BJ (cell line): ENCODE measurements at regions not wholly inside any gene's neighbourhood (a gene's known extent, or its start where the extent isn't known, plus 50 kb on each side); places are given as distances from the start of the nearest gene placed in this dataset.
A peak's percentile ranks its signal among the peaks of the same experiment; 100 is the strongest.

Experiments used
- CTCF ChIA-PET: fragments of 350-600 bp; formaldehyde crosslinking; extraction: SDS; loops from one replicate; lab custom pipeline; 2021; ENCODE audit warnings: antibody characterized with exemption, inconsistent platforms; lab: Yijun Ruan, JAX
- POLR2A ChIA-PET: fragments of 300-600 bp; sonication (Branson Sonifier 250); formaldehyde crosslinking; extraction: SDS; loops from one replicate; lab custom pipeline; 2021; ENCODE audit warnings: antibody characterized with exemption; lab: Charles Lee
- DNase-seq: peaks from one replicate; pipeline ENCODE4 v3.0.0-alpha.2; 2011; ENCODE audit warnings: low read depth
- H3K27me3 ChIP-seq: 2 replicates; pipeline ENCODE4 v1.6.0; 2011; ENCODE audit warnings: low read length; ENCODE audit not compliant: control insufficient read depth, insufficient read depth
- H3K36me3 ChIP-seq: 2 replicates; pipeline ENCODE4 v1.5.1; 2011; ENCODE audit warnings: low read length; ENCODE audit not compliant: control insufficient read depth, insufficient read depth
- H3K4me3 ChIP-seq: 2 replicates; pipeline ENCODE4 v1.5.1; 2011; ENCODE audit warnings: low read depth, mild to moderate bottlenecking, control low read depth, low read length
- TF ChIP-seq, protein P1 (sequence below): IDR thresholded peaks from 2 replicates; pipeline ENCODE4 v1.5.1; 2011; ENCODE audit warnings: low read depth, mild to moderate bottlenecking, control low read depth, inconsistent platforms, low read length, moderate library complexity; ENCODE audit not compliant: insufficient read depth

DNA sequence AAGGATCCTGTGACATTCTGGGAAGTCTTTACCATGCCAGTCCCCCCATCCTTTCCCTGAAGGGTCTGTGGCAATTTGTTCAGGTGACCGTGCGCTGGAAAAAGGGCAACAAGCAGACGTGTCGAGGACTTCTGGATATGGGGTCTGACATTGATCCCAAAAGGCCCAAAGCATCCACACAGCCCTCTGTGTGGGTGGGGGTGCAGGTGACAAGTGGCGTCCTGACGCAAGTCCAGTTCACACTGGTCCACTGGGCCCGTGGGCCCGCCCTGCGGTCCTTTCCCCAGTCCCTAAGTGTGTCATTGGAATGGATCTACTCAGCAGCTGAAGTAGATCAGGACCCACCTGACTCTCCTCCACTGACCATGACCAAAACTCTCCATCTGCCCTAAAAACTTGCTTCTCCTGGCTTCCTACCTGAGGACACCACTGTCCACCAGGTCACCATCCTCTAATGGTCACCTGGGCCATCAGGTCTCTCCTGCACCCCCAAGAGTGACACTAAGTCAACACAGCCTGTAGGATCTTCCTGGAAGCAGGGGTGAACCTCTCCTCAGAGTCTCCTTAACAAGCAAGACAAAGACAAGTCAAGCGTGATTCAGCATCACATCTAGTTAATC lies 85.6 kb upstream of the SLC66A3 start:
- CTCF ChIA-PET, result no interaction called here
- POLR2A ChIA-PET, result no interaction called here

DNA sequence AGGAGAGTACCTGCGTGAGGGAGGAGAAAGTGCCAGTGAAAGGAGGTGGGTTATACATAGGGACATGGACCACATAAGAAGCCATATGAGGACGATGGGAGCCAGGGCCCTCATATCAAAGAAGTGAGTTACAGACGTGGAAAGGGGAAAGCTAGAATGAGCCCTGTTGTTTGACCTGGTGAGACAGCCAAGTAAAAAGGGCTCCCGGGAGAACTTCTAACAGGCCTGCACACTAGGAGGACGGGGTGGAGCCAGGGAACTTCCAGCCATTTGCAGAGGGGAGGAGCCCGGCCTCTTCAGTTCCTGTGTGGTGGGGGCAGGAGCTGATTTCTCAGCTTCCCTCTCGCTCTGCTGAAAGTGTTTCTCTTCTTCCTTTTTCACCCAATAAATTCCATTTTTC lies 84.1 kb upstream of the SLC66A3 start:
- ChIA-PET POLR2A (no interaction called here), CTCF (interaction anchor here (0.8 to 1.6 kb wide), 3 partner anchors 53 to 239 kb away, joined by 3 to 4 read pairs (median 3); no protein-coding TSS in a partner anchor)
- TF ChIP-seq, protein P1, sequence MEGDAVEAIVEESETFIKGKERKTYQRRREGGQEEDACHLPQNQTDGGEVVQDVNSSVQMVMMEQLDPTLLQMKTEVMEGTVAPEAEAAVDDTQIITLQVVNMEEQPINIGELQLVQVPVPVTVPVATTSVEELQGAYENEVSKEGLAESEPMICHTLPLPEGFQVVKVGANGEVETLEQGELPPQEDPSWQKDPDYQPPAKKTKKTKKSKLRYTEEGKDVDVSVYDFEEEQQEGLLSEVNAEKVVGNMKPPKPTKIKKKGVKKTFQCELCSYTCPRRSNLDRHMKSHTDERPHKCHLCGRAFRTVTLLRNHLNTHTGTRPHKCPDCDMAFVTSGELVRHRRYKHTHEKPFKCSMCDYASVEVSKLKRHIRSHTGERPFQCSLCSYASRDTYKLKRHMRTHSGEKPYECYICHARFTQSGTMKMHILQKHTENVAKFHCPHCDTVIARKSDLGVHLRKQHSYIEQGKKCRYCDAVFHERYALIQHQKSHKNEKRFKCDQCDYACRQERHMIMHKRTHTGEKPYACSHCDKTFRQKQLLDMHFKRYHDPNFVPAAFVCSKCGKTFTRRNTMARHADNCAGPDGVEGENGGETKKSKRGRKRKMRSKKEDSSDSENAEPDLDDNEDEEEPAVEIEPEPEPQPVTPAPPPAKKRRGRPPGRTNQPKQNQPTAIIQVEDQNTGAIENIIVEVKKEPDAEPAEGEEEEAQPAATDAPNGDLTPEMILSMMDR, result no peak
- peaks cover 2% of the 10 kb centered on the region; the same call in 1 of the 2 replicates for H3K27me3 ChIP-seq
- DNase-seq, result no peak
- no peak overlapping the region for H3K4me3 ChIP-seq
- no peaks in the 10 kb centered on the region for H3K36me3 ChIP-seq

More for the DNA sequence above, 85.6 kb upstream of the SLC66A3 start:
- TF ChIP-seq, protein P1, result no peak
- Histone ChIP-seq H3K36me3 (no peaks in the 10 kb centered on the region), H3K27me3 (peaks cover 7% of the 10 kb centered on the region; the same call in 1 of the 2 replicates), H3K4me3 (no peak overlapping the region)
- no peak for DNase-seq

DNA sequence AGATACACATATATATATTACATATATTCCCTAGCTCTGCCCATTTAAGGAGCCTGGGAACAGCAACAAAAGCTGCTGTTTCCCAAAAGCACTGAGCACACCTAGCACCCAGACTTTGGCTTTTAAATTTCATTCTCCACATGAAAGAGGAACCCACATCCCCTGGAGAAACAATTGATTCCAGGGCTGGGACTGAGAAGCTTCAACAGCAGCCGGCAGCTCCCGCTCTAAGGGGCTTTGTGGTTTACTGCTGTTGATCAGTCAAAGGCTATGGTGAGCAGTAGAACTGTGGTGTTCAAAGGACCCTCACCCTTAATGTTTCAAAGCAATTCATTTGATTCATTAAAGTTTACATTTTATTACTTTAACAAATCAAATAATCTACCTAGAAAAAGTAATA lies 83.3 kb upstream of the SLC66A3 start:
- TF ChIP-seq, protein P1, result no peak
- H3K36me3 ChIP-seq, result no peaks in the 10 kb centered on the region
- no peak for DNase-seq
- no peak overlapping the region for H3K4me3 ChIP-seq
- ChIA-PET CTCF (interaction anchor here (0.8 to 1.6 kb wide), 3 partner anchors 53 to 240 kb away, joined by 3 to 4 read pairs (median 3); no protein-coding TSS in a partner anchor), POLR2A (no interaction called here)
- H3K27me3 ChIP-seq, result no peaks in the 10 kb centered on the region

DNA sequence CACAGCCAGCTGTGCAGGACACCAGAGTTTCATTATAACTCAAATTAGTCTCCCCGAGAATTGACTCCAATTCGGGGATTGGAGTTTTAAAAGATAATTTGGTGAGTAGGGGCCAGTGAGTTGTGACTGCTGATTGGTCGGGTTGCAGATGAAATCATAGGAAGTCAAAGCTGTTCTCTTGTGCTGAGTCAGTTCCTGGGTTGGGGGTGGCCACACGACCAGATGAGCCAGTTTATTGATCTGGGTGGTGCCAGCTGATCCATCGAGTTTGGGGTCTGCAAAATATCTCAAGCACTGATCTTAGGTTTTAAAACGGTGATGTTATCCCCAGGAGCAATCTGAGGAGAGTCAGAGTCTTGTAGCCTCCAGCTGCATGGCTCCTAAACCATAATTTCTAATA lies 82.7 kb upstream of the SLC66A3 start:
- Histone ChIP-seq H3K27me3 (no peaks in the 10 kb centered on the region), H3K4me3 (no peak overlapping the region), H3K36me3 (no peaks in the 10 kb centered on the region)
- TF ChIP-seq, protein P1, result no peak
- ChIA-PET CTCF (interaction anchor here (1.0 to 1.9 kb wide), 4 partner anchors 16 to 237 kb away, joined by 4 to 9 read pairs (median 6); no protein-coding TSS in a partner anchor), POLR2A (no interaction called here)
- no peak for DNase-seq

DNA sequence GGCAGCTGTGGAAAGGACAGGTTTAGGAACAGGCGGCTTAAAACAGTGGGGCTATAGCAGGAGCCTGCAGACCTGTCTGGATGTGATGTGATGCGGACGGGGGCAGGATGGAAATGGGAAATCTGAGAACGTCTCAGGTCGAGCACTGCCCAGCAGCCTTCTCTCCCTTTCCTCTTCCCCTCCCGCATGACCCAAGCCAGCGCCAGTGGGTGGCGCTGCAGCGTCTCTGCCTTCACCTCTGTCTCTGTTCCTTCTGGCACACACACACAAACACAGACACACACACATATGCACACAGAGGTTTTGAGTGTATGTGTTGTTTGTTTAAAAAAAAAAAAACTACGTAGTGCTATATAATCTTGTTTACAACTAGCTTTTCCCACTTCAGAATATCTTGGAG lies 82.0 kb upstream of the SLC66A3 start:
- Histone ChIP-seq H3K4me3 (no peak overlapping the region), H3K27me3 (no peaks in the 10 kb centered on the region), H3K36me3 (no peaks in the 10 kb centered on the region)
- TF ChIP-seq, protein P1, result peak; percentile 48
- ChIA-PET CTCF (interaction anchor here (0.6 to 1.9 kb wide), 5 partner anchors 13 to 51 kb away, joined by 3 to 9 read pairs (median 5); no protein-coding TSS in a partner anchor), POLR2A (no interaction called here)
- no peak for DNase-seq
